ENCODE measurements at regions not wholly inside any gene's neighbourhood (a gene's known extent, or its start where the extent isn't known, plus 50 kb on each side); places are given as distances from the start of the nearest gene placed in this dataset.

- no peak for DNase-seq (ENCODE audit: extremely low spot score, unreplicated experiment)
- Mint-ChIP-seq H3K27me3 (peaks cover 9% of the 10 kb centered on the region), H3K27ac (no peak overlapping the region), H3K4me3 (no peak overlapping the region), H3K9me3 (no peaks in the 10 kb centered on the region), H3K36me3 (no peaks in the 10 kb centered on the region), H3K4me1 (ENCODE audit: unreplicated experiment) (peaks cover 9% of the 10 kb centered on the region)
- TF ChIP-seq CTCF (conservative IDR thresholded peaks at IDR 0.05) = no peak
Measured at GRCh38 chr18:57275111-57275510, 77.2 kb upstream of the ST8SIA3 start.

GRCh38 chr18:57276829-57277228 lies 75.5 kb upstream of the ST8SIA3 start:
- H3K27me3 Mint-ChIP-seq = peaks cover 9% of the 10 kb centered on the region
- H3K27ac Mint-ChIP-seq = no peak overlapping the region
- no peak for DNase-seq (ENCODE audit: extremely low spot score, unreplicated experiment)
- H3K4me1 Mint-ChIP-seq (ENCODE audit: unreplicated experiment) = peaks cover 9% of the 10 kb centered on the region
- H3K36me3 Mint-ChIP-seq = no peaks in the 10 kb centered on the region
- TF ChIP-seq CTCF (conservative IDR thresholded peaks at IDR 0.05) = no peak
- no peaks in the 10 kb centered on the region for H3K9me3 Mint-ChIP-seq
- H3K4me3 Mint-ChIP-seq = no peak overlapping the region

- Mint-ChIP-seq H3K9me3 (no peaks in the 10 kb centered on the region), H3K36me3 (no peaks in the 10 kb centered on the region), H3K4me3 (no peak overlapping the region), H3K27me3 (peaks cover 12% of the 10 kb centered on the region), H3K4me1 (ENCODE audit: unreplicated experiment) (peaks cover 9% of the 10 kb centered on the region), H3K27ac (no peak overlapping the region)
- no peak for DNase-seq (ENCODE audit: extremely low spot score, unreplicated experiment)
- TF ChIP-seq CTCF (conservative IDR thresholded peaks at IDR 0.05) = no peak
Measured at GRCh38 chr18:57278933-57279332, 73.4 kb upstream of the ST8SIA3 start.

- Mint-ChIP-seq H3K27me3 (peaks cover 12% of the 10 kb centered on the region), H3K4me3 (no peak overlapping the region), H3K4me1 (ENCODE audit: unreplicated experiment) (peaks cover 4% of the 10 kb centered on the region), H3K27ac (no peak overlapping the region), H3K9me3 (no peaks in the 10 kb centered on the region), H3K36me3 (no peaks in the 10 kb centered on the region)
- DNase-seq (ENCODE audit: extremely low spot score, unreplicated experiment) = no peak
- no peak for TF ChIP-seq CTCF (conservative IDR thresholded peaks at IDR 0.05)
Measured at GRCh38 chr18:57281519-57281918, 70.8 kb upstream of the ST8SIA3 start.

GRCh38 chr18:57286949-57287348 lies 65.4 kb upstream of the ST8SIA3 start:
- H3K36me3 Mint-ChIP-seq = no peaks in the 10 kb centered on the region

More at GRCh38 chr18:57286949-57287348, 65.4 kb upstream of the ST8SIA3 start:
- no peak overlapping the region for H3K27ac Mint-ChIP-seq
- peaks cover 13% of the 10 kb centered on the region for H3K27me3 Mint-ChIP-seq
- H3K4me1 Mint-ChIP-seq (ENCODE audit: unreplicated experiment) = no peaks in the 10 kb centered on the region
- no peak overlapping the region for H3K4me3 Mint-ChIP-seq
- no peak for DNase-seq (ENCODE audit: extremely low spot score, unreplicated experiment)
- no peak for TF ChIP-seq CTCF (conservative IDR thresholded peaks at IDR 0.05)
- H3K9me3 Mint-ChIP-seq = no peaks in the 10 kb centered on the region

Measured in type B pancreatic cell (in vitro differentiated cells).